ENCODE measurements at regions not wholly inside any gene's neighbourhood (a gene's known extent, or its start where the extent isn't known, plus 50 kb on each side); places are given as distances from the start of the nearest gene placed in this dataset.
"Not testable (repeated sequence)": the region's sequence is repeated elsewhere in the genome, so short reads cannot be mapped to it uniquely, and the experiment has no call there.

DNA sequence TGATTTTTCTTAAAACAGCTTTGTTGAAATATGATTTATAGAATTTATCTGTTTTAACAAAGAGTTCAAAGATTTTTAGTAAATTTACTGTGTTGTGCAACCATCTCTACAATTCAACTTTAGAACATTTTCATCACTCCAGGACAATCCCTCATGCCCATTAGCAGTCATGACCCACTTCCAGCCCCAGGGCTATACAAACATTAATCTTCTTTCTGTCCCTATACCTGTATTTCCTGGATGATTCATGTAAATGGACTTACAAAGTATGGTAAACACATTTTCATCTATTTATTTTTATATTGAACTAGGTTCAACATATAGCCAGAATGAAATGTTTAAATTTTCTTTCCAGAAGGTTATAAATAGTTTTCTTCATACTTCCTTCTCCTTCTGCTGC, 127.8 kb upstream of the CCDC180 start:
- no peak for DNase-seq
- no peak for ATAC-seq

DNA sequence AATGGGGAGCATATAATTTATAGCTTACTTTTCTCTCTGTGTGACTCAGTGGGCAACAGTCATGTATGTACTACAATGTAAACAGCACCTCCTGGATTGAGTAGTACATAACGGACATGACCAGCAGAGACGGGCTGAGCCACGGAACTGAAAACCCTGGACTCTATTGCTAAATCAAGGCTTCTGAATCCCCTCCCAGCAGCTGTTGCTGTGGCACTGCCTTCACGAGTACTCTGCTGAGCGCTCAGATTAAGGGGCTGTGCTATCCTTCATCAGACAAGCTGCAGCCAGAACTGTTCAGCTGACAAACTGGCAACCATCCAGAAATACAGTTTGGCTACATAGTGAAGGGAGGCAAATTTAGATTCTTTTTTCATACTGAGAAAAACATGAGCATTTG, 131.3 kb upstream of the CCDC180 start:
- DNase-seq = no peak
- ATAC-seq = no peak

- ATAC-seq, DNase-seq: not testable (repeated sequence)
Observed at GRCh38 chr9:97168174-97168573, 129.2 kb upstream of the CTSV start.

DNA sequence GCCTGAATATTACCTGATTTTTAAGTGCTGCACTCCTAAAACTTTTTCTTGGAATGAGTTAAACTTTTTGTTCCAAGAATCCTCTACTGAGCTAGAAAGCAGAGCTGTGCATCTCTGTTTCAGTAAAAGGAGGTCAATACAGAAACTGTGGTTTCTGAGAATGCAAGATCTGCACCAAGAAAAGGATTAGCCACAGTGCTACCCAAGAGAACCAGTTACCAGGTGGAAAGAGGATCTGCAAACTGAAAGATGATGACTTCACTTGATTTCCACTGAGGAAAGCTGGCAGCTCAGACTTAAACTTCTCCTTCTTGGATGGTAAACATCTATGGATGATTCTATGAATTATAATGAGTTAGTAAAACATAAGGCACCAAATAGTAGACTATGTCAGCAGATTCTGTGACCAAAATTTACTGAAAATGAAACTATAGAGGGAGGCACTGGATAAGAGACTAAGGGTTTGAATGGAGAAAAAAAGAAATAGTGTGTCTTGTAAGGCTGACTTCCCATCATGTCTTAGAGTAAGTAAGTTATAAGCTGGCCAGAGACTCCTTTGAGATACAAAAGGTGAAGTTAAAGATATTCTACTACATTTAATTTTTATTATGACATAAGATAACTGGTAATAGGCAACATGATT, 127.7 kb upstream of the CTSV start:
- ATAC-seq = not testable (repeated sequence)

DNA sequence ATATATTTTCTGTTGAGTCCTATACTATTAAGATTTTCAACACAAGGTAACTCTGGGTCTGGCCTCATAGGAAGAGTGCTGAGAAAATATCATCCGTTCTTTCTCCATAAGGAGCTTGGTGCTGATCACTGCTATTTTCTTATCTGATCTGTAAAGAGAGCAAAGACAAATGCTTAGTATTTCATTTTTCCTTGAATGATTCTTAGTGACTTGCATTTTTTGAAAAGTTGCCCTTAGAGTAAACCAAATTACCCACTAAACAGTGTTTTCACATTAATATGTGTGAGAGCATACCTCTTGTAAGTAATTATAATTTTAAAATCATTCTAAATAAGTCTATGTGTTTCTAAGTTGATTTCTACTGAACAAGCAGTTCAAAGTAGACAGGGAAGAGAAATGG, 121.3 kb upstream of the CTSV start:
- ATAC-seq (no peak), DNase-seq (no peak)

More for the DNA sequence above, 127.7 kb upstream of the CTSV start:
- not testable (repeated sequence) for DNase-seq

- not testable (repeated sequence) for ATAC-seq, DNase-seq
Observed at GRCh38 chr9:97158722-97159121, 119.8 kb upstream of the CTSV start.

DNA sequence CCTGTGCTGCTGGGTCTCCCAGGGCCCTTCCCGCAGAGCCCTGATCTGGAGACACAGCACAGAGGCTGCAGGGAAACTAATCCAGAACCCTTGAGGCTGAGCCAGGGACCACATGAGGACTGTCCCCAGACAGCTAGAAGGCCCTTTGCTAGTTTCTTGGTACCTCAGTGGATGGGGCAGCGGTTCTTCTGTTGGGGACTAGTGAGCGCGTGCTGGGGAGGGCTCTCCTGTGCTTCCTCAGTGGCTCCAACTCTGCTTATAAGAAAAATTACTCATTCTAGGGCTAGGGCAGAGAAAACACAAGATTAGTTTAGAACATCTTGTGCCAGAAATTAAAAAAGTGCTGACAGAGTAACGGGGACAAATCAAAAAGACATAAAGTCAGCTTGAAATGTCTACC, 116.5 kb upstream of the CTSV start:
- not testable (repeated sequence) for ATAC-seq

GRCh38 chr9:97153967-97154366, 115.0 kb upstream of the CTSV start:
- ATAC-seq = no peak
- DNase-seq = no peak

More for the DNA sequence above, 116.5 kb upstream of the CTSV start:
- DNase-seq = not testable (repeated sequence)

- not testable (repeated sequence) for DNase-seq, ATAC-seq
Observed at GRCh38 chr9:97153160-97153559, 114.2 kb upstream of the CTSV start.

- not testable (repeated sequence) for DNase-seq, ATAC-seq
Observed at GRCh38 chr9:97150471-97150870, 111.5 kb upstream of the CTSV start.

DNA sequence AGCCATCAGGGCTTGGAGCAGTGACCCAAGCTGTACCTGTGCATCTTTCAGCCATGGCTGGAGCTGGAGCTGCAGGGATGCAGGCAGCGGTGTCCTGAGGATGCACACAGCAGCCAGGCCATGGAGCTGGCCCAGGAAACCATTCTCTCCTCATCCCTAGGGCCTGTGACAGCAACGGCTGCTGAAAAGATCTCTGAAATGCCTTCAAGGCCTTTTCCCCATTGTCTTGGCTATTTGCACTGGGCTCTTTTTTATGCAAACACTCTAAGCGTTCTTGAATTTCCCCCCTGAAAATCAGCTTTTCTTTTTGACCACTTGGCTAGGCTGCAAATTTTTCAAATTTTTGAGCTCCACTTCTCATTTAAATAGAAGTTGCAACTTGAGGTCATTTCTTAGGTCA, 109.5 kb upstream of the CTSV start:
- not testable (repeated sequence) for ATAC-seq, DNase-seq

GRCh38 chr9:97145680-97146079, 106.7 kb upstream of the CTSV start:
- not testable (repeated sequence) for ATAC-seq, DNase-seq

- DNase-seq (no peak), ATAC-seq (no peak)
Observed at GRCh38 chr9:97140566-97140965, 101.6 kb upstream of the CTSV start.

DNA sequence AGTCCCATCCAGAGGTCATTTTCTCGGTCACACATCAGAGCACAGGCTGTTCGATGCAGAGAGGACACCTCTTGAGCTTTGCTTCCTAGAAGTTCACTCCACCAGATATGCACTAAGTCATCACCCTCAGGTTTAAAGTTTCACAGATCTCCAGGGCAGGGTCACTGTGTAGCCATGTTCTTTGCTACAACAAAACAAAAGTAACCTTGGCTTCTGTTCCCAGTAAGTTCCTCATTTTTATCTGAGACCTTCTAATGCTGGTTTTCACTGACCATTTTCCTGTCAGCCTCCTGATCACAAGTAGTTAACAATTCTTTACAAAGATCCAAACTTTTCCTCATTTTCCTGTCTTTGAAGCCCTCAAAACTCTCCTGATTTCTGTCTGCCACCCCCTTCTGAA, 97.5 kb upstream of the CTSV start:
- no peak for DNase-seq
- ATAC-seq = no peak

- ATAC-seq = not testable (repeated sequence)
Observed at GRCh38 chr9:97133966-97134365, 95.0 kb upstream of the CTSV start.

GRCh38 chr9:97132865-97133264, 93.9 kb upstream of the CTSV start:
- no peak for ATAC-seq
- no peak for DNase-seq

More at GRCh38 chr9:97133966-97134365, 95.0 kb upstream of the CTSV start:
- not testable (repeated sequence) for DNase-seq

GRCh38 chr9:97130864-97131263, 91.9 kb upstream of the CTSV start:
- DNase-seq, ATAC-seq: not testable (repeated sequence)

GRCh38 chr9:97130387-97130786, 91.4 kb upstream of the CTSV start:
- ATAC-seq, DNase-seq: not testable (repeated sequence)

GRCh38 chr9:97128919-97129318, 90.0 kb upstream of the CTSV start:
- ATAC-seq (no peak), DNase-seq (no peak)

DNA sequence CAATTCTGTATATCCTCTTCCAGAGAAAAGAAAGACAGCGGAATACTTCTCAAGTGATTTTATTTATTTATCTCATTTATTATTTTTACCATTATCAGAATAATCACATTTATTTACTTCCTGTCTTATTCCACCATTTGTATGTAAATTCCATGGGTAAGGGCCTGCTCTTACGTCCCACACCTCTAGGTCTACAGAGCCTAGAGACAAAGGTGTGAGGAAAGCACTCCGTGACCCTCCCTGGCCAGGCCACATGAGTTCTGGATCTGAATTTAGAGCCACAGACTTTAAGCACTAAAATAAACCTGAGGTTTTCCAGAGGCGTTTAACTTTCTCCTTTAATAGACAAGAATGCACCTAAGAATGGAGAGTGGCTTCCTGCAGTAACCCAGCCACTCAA, 85.3 kb upstream of the CTSV start:
- ATAC-seq (no peak), DNase-seq (no peak)

- ATAC-seq (no peak), DNase-seq (no peak)
Observed at GRCh38 chr9:97110696-97111095, 71.8 kb upstream of the CTSV start.

DNA sequence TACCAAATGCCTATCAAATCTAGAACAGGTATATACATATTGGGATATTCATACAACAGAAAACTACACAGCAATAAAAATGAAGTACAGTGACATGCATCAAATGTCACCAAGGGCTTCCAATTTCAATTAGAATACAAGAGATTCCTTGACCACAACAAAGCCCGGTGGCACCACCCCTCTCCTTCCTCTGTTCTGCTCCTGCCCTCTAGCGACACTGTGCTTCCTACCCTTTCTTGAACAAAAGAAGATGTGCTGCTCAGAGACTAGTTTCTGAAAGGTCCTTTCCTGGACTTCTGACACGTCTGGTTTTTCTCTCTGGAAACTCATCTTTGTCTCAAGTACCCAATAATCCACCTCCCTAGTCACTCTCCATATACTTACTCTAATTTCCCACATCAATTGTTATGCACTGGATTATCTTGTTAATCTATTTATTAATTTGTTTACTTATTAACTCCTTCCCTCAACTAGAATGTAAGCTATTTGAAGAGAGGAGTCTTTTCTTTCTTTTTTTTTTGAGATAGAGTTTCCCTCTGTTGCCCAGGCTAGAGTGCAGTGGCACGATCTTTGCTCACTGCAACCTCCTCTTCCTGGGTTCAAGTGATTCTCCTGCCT, 70.4 kb upstream of the CTSV start:
- DNase-seq = peak; percentile 42
- ATAC-seq = no peak

- ATAC-seq, DNase-seq: not testable (repeated sequence)
Observed at GRCh38 chr9:97105220-97105619, 66.3 kb upstream of the CTSV start.

Measured in stimulated activated naive CD8-positive, alpha-beta T cell treated with anti-CD3 and anti-CD28 coated beads, Interleukin-15, Interleukin-2, amounts not matched to agents 100 U/mL and 50 U/mL, for 24 hours (primary cell).